ENCODE measurements at regions not wholly inside any gene's neighbourhood (a gene's known extent, or its start where the extent isn't known, plus 50 kb on each side); places are given as distances from the start of the nearest gene placed in this dataset.

DNA sequence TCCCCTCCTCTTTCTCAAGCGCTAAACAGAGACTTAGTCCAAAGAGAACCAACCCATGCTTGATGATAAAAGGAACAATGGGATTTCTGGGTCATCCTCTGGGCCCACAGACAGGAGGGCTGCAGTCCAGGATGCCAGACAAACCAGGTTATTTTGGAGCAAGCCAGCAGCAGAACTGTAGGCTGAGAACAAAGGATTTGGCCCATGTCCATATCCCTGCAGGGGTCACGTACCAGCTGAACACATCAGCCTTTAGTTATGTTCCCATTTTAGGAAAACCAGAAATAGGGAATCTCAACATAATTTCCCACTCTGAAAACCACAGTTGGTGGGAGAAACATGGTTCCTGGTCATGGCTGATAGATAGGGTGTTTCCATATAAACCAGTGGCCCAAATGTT is 533.6 kb upstream of the CADM1 start:
- TF ChIP-seq, protein P1, sequence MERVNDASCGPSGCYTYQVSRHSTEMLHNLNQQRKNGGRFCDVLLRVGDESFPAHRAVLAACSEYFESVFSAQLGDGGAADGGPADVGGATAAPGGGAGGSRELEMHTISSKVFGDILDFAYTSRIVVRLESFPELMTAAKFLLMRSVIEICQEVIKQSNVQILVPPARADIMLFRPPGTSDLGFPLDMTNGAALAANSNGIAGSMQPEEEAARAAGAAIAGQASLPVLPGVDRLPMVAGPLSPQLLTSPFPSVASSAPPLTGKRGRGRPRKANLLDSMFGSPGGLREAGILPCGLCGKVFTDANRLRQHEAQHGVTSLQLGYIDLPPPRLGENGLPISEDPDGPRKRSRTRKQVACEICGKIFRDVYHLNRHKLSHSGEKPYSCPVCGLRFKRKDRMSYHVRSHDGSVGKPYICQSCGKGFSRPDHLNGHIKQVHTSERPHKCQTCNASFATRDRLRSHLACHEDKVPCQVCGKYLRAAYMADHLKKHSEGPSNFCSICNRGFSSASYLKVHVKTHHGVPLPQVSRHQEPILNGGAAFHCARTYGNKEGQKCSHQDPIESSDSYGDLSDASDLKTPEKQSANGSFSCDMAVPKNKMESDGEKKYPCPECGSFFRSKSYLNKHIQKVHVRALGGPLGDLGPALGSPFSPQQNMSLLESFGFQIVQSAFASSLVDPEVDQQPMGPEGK (CRISPR knock-in tag; IDR thresholded peaks at IDR 0.05) = no peak
- TF ChIP-seq POLR2A (IDR thresholded peaks at IDR 0.05; ENCODE audit: insufficient read depth in 1 of 2, low read depth in 2 of 2, low read length in 2 of 2) (no peak), ERF (CRISPR knock-in tag; IDR thresholded peaks at IDR 0.05) (no peak), EZH2 (conservative IDR thresholded peaks at IDR 0.05; ENCODE audit: low read depth, low read length) (no peak), PPARG (CRISPR knock-in tag; conservative IDR thresholded peaks at IDR 0.05) (no peak), GLI4 (CRISPR knock-in tag; IDR thresholded peaks at IDR 0.05; ENCODE audit: borderline replicate concordance) (no peak)

Data from HepG2 (cell line).